CD1c-positive myeloid dendritic cell (primary cell): ENCODE measurements at regions not wholly inside any gene's neighbourhood (a gene's known extent, or its start where the extent isn't known, plus 50 kb on each side); places are given as distances from the start of the nearest gene placed in this dataset.
"Not testable (repeated sequence)": the region's sequence is repeated elsewhere in the genome, so short reads cannot be mapped to it uniquely, and the experiment has no call there.

Experiments used
- DNase-seq: peaks from one replicate; pipeline ENCODE4 v3.0.0-alpha.2; 2016; ENCODE audit errors: extremely low spot score

- DNase-seq: no peak
These were observed 405.8 kb downstream of the TMEM182 start for GRCh38 chr2:103167599-103167998.

- no peak for DNase-seq
These were observed 408.0 kb downstream of the TMEM182 start for GRCh38 chr2:103169861-103170260.

DNA sequence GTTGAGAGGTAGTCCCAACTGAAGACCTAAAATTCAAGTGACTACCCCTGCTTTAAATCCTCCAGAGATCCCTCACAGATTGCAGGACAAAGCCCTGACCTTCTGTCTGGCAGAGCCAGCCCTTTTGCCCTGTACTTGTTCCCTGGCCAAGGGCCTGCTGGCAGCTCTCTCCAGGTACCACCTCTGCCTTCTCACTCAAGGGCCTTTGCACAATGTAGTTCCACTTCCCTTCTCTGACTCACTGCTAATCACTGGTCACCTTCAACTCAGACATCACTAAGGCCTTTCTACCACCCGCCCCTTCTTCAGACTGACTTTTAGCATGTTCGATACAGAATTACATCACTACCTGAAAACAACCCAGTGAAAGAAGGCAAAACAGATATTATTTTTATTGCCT, 411.0 kb downstream of the TMEM182 start:
- no peak for DNase-seq

- no peak for DNase-seq
These were observed 412.9 kb downstream of the TMEM182 start for GRCh38 chr2:103174711-103175110.

- no peak for DNase-seq
These were observed 414.6 kb downstream of the TMEM182 start for GRCh38 chr2:103176294-103176915.

DNA sequence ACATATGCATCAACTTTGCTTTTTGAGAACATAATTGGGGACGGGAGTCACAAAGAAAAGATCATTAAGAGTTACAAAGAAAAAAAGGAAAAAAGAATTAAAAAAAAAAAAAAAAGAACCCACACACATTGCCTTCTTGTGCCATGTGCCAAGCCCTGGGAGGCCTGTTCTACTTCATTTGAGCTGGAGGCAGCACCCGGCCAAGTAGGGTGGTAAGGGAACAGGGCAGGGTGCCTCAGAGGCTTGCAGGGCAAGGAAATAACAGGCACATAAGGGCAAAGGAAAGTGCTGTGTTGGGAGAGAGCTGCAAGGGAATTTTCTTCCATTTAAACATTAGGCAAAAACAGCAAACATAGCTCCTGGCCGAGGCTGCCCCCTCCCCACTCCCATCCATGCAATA, 418.0 kb downstream of the TMEM182 start:
- no peak for DNase-seq

- DNase-seq: no peak
These were observed 421.2 kb downstream of the TMEM182 start for GRCh38 chr2:103183061-103183460.

GRCh38 chr2:103196802-103197201, 435.0 kb downstream of the TMEM182 start:
- DNase-seq: no peak

GRCh38 chr2:103200774-103201173, 438.9 kb downstream of the TMEM182 start:
- DNase-seq: not testable (repeated sequence)

GRCh38 chr2:103208916-103209315, 447.1 kb downstream of the TMEM182 start:
- DNase-seq: no peak

GRCh38 chr2:103213028-103213542, 451.3 kb downstream of the TMEM182 start:
- DNase-seq: no peak

- DNase-seq: no peak
These were observed 456.7 kb downstream of the TMEM182 start for GRCh38 chr2:103218516-103218915.

DNA sequence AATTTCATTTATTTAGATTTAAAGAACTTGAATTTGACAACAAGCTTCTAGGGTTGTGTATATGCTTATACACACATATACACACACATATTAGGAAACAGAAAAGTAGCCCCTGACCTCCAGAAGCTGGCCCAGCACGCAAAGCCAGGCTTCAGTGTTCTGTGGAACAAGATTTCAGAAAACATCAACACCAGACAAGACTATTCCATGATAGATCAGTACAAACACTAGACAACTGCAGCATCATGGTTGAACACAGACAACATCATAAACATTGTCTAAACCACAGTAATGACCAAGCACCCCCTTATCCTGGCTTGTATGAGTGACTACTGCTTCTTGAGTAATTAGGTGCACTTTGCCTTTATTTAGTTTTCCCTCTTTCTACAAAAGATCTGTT, 457.6 kb downstream of the TMEM182 start:
- DNase-seq: no peak

- DNase-seq: no peak
These were observed 461.1 kb downstream of the TMEM182 start for GRCh38 chr2:103222969-103223368.

- no peak for DNase-seq
These were observed 469.0 kb downstream of the TMEM182 start for GRCh38 chr2:103230796-103231195.

DNA sequence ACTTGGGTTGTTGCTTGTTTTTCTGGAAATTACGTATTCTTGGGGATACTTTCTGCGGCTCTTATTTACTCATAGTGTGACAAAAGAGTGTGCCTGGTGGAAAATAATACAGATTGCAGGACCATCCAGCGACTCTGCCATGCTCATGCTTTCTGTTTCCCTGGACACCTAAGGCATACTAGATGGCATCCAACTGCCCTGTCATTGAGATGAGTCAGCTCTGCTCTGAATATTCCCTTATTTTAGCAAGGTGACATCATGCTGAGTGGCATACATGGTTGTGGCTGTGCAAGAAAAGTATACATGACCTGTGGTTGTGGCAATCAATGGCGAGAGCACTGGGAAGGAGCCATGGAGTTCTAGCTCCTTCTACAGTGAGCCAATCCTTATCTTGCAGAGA, 471.0 kb downstream of the TMEM182 start:
- no peak for DNase-seq

DNA sequence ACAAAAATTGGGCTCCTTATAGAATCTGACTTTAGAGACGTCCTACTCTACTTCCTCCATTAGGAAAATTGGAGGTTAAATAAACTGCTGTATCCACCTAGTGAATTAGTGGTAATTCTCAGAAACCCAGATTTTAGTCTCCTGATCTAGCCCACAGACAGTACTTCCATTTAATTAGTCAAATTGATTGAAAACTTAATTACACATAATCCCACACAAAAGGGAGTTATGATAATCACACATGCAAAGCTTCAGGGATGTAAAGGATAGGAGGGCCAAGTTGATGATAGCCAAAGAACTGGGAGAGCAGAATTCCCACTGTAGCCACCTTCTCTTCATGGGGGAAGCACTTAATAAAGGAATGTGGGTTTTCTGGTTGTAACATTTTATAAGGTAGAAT, 471.9 kb downstream of the TMEM182 start:
- DNase-seq: no peak

- no peak for DNase-seq
These were observed 473.5 kb downstream of the TMEM182 start for GRCh38 chr2:103235283-103235682.

DNA sequence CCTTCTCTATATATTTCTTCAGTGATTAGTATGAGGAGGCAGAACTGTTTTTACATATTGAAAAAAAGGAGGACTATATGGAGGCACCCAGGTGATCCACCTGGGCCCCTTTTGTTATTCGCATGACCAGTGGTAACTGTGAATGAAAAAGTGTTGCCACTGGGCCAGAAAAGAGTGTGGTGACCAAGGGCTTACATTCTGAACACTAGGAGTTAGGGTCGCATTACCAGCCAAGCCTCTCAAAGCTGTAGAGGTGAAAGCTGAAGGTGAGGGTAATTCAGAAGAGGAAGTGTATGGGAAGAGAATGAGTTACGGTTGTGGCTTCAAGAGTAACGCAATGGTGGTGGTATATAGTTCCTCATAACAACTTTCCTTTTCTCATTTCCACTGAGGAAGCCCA, 487.6 kb downstream of the TMEM182 start:
- DNase-seq: no peak

GRCh38 chr2:103252781-103253180, 490.9 kb downstream of the TMEM182 start:
- DNase-seq: no peak

DNA sequence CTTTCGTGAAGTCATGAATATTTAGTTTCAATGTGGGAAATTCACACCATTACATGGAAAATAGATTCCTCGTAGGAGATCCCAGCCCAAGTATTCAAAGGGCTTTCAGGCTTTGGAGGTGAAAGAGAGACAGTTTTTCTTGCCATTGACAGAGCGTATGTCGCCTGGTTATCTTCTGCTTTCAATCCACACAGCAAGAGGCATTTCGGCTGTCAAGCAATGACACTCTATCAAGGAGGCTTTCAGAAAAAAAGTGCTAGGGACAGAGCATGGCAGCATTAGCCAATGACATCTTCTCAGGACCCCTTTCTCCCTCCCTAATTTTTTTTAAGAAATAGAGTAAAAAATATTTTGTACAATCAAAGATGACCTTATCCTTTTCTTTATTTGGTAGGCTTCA, 492.8 kb downstream of the TMEM182 start:
- DNase-seq: no peak

DNA sequence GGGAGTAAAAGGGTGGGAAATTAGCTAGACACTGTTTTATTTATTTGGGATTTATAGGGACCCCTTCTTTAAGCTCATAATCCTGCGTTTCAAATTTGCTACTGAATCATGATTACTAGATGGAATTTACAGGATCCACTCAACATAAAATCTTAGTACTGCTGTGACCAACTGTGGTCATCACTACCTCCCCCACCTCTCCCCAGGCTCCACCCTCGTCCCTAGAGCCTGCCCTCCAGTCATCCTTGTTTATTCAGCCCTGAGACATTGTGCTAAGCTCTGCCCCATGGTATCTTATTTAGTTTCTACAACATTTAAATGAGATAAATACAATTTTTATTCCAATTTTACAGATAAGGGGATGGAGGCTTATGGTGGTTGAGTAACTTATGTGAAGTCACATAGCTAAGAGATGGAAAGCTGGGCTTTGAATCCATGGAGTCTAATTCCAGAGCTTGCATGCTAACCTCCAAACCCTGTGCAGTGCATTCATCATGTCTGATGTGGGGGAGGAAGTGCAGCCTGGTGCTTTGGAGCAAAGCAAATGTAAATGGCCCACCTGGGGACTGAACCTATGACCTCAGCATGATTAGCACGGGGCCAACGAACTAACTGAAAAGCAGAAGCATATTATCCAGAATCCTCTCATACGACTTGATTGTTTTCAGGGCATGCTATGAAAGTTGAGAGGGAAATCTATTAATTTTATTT, 502.4 kb downstream of the TMEM182 start:
- DNase-seq: no peak

DNA sequence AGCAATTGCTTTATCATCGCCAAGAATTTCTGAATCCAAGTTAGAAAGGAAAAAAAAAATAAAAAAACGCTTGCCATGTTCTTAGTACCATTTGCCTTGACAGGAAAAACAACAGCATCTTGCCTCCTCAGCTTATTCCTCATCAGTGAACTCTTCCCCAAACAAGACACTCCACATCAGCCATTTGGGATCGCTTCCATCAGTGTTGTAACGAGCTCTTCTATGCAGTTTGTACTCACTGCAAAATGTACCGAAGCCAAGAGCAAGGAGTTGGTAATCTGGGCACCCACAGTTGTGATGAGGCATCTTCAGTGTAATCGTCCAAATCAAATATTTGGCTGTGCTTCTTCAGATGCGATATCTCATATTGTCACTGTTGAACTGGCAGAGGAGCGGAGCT, 503.7 kb downstream of the TMEM182 start:
- DNase-seq: no peak
